ENCODE measurements at regions not wholly inside any gene's neighbourhood (a gene's known extent, or its start where the extent isn't known, plus 50 kb on each side); places are given as distances from the start of the nearest gene placed in this dataset.

GRCh38 chr21:22476726-22477646 is 1478.8 kb downstream of the NCAM2 start:
- DNase-seq: no peak
- H3K4me1 Mint-ChIP-seq (ENCODE audit: low read depth): no peaks in the 10 kb centered on the region
- no peak overlapping the region for H3K4me3 Mint-ChIP-seq
- peaks cover 42% of the 10 kb centered on the region for H3K9me3 Mint-ChIP-seq
- TF ChIP-seq CTCF (IDR thresholded peaks at IDR 0.05): no peak
- H3K36me3 Mint-ChIP-seq (ENCODE audit: low read depth): no peaks in the 10 kb centered on the region
- H3K27ac Mint-ChIP-seq: no peak overlapping the region
- no peaks in the 10 kb centered on the region for H3K27me3 Mint-ChIP-seq (ENCODE audit: insufficient read depth)

GRCh38 chr21:22490049-22490448 is 1491.8 kb downstream of the NCAM2 start:
- Mint-ChIP-seq H3K4me3 (no peak overlapping the region), H3K27me3 (ENCODE audit: insufficient read depth) (no peaks in the 10 kb centered on the region), H3K9me3 (peaks cover 32% of the 10 kb centered on the region), H3K36me3 (ENCODE audit: low read depth) (no peaks in the 10 kb centered on the region), H3K27ac (no peak overlapping the region), H3K4me1 (ENCODE audit: low read depth) (no peaks in the 10 kb centered on the region)
- TF ChIP-seq CTCF (IDR thresholded peaks at IDR 0.05): no peak
- no peak for DNase-seq

- Mint-ChIP-seq H3K4me1 (ENCODE audit: low read depth) (no peaks in the 10 kb centered on the region), H3K36me3 (ENCODE audit: low read depth) (no peaks in the 10 kb centered on the region), H3K4me3 (no peak overlapping the region), H3K27me3 (ENCODE audit: insufficient read depth) (no peaks in the 10 kb centered on the region; the same call in 1 of the 2 replicates), H3K9me3 (peaks cover 32% of the 10 kb centered on the region), H3K27ac (no peak overlapping the region)
- no peak for TF ChIP-seq CTCF (IDR thresholded peaks at IDR 0.05)
- no peak for DNase-seq
Measured at GRCh38 chr21:22516230-22516629, 1518.0 kb downstream of the NCAM2 start.

- H3K9me3 Mint-ChIP-seq: peaks cover 71% of the 10 kb centered on the region
Measured at GRCh38 chr21:22535630-22536029, 1537.4 kb downstream of the NCAM2 start.

GRCh38 chr21:22536509-22536908 is 1538.3 kb downstream of the NCAM2 start:
- Mint-ChIP-seq H3K36me3 (ENCODE audit: low read depth) (0 out of 2 replicates have a peak, but pooled peaks cover 15% of the 10 kb centered on the region), H3K4me3 (no peak overlapping the region), H3K27ac (no peak overlapping the region), H3K9me3 (peaks cover 76% of the 10 kb centered on the region), H3K27me3 (ENCODE audit: insufficient read depth) (no peaks in the 10 kb centered on the region; the same call in 1 of the 2 replicates), H3K4me1 (ENCODE audit: low read depth) (no peaks in the 10 kb centered on the region)
- DNase-seq: no peak
- TF ChIP-seq CTCF (IDR thresholded peaks at IDR 0.05): no peak

More at GRCh38 chr21:22535630-22536029, 1537.4 kb downstream of the NCAM2 start:
- H3K27me3 Mint-ChIP-seq (ENCODE audit: insufficient read depth): no peaks in the 10 kb centered on the region; the same call in 1 of the 2 replicates
- no peak for TF ChIP-seq CTCF (IDR thresholded peaks at IDR 0.05)
- DNase-seq: no peak
- H3K27ac Mint-ChIP-seq: no peak overlapping the region
- no peak overlapping the region for H3K4me3 Mint-ChIP-seq
- H3K36me3 Mint-ChIP-seq (ENCODE audit: low read depth): 0 out of 2 replicates have a peak, but pooled peaks cover 15% of the 10 kb centered on the region
- H3K4me1 Mint-ChIP-seq (ENCODE audit: low read depth): no peaks in the 10 kb centered on the region
